GM12878 (cell line): ENCODE measurements at regions not wholly inside any gene's neighbourhood (a gene's known extent, or its start where the extent isn't known, plus 50 kb on each side); places are given as distances from the start of the nearest gene placed in this dataset.

ENCODE experiments used
- ATAC-seq: fragments of 200-7000 bp; cut with Tn5 transposase; 3 replicates; pipeline ENCODE4 v1.9.1; 2020; ENCODE audit warnings: mild to moderate bottlenecking, moderate library complexity
- BruUV-seq: library from RNA; stranded (reverse); fragments of 400-500 nt; replicated peaks from 2 replicates; lab custom pipeline; 2021; lab: Mats Ljungman, UMichigan
- CTCF ChIA-PET: fragments of 300-600 bp; sonication (Branson Sonifier 250); formaldehyde crosslinking; extraction: SDS; loops from one replicate; lab custom pipeline; 2021; ENCODE audit warnings: inconsistent platforms; lab: Yijun Ruan, JAX
- POLR2A ChIA-PET: fragments of 350-600 bp; formaldehyde crosslinking; extraction: SDS; loops from one replicate; lab custom pipeline; 2021; ENCODE audit warnings: inconsistent platforms; lab: Charles Lee
- RAD21 ChIA-PET: fragments of 300-600 bp; sonication (Branson Sonifier 250); formaldehyde crosslinking; loops from one replicate; lab custom pipeline; 2023; ENCODE audit warnings: antibody characterized with exemption; ENCODE audit not compliant: unreplicated experiment; lab: Charles Lee
- SMC1A ChIA-PET: fragments of 300-600 bp; sonication (Branson Sonifier 250); formaldehyde crosslinking; loops from one replicate; lab custom pipeline; 2023; ENCODE audit not compliant: unreplicated experiment, uncharacterized antibody; lab: Charles Lee
- DNase-seq: peaks from one replicate; pipeline ENCODE4 v3.0.0-alpha.2; 2011; ENCODE audit warnings: low read depth, low spot score
- FAIRE-seq: peaks from 3 replicates; lab custom pipeline; 2011; peaks lifted over from hg19 to GRCh38; lab: Jason Lieb, UNC
- H2AFZ ChIP-seq: 2 replicates; pipeline ENCODE4 v1.6.0; 2011; ENCODE audit warnings: low read depth, low read length, control low read depth; ENCODE audit not compliant: control insufficient read depth
- H3K27ac ChIP-seq: 2 replicates; pipeline ENCODE4 v1.5.1; 2011; ENCODE audit warnings: control low read depth; ENCODE audit not compliant: control insufficient read depth, insufficient read depth
- H3K27me3 ChIP-seq, 2 experiments: replicated peaks in 1 of 2; 2 replicates each; pipeline versions ENCODE4 v1.6.0 to v1.6.1; 2011; ENCODE audit warnings: low read length in 1 of 2; ENCODE audit not compliant: control insufficient read depth in 2 of 2, insufficient read depth in 2 of 2
- H3K36me3 ChIP-seq, 2 experiments: 2 replicates each; pipeline ENCODE4 v1.5.1; 2011; ENCODE audit warnings: low read length in 1 of 2; ENCODE audit not compliant: control insufficient read depth in 2 of 2, insufficient read depth in 2 of 2
- H3K4me1 ChIP-seq: 2 replicates; pipeline ENCODE4 v1.6.1; 2011; ENCODE audit warnings: mild to moderate bottlenecking, low read length, moderate library complexity, mixed read lengths; ENCODE audit not compliant: control insufficient read depth, insufficient read depth
- H3K4me2 ChIP-seq: 2 replicates; pipeline ENCODE4 v1.6.0; 2011; ENCODE audit warnings: control low read depth; ENCODE audit not compliant: control insufficient read depth, insufficient read depth
- H3K4me3 ChIP-seq: fragments of 200-600 bp; sonication (generic); 2 replicates; pipeline ENCODE4 v1.5.1; 2016
- H3K79me2 ChIP-seq: 2 replicates; pipeline ENCODE4 v1.6.0; 2011; ENCODE audit warnings: low read length; ENCODE audit not compliant: control insufficient read depth, insufficient read depth
- H3K9ac ChIP-seq: 2 replicates; pipeline ENCODE4 v1.8.0; 2011; ENCODE audit warnings: low read length, control low read depth, mixed read lengths; ENCODE audit not compliant: control insufficient read depth, insufficient read depth
- H3K9me3 ChIP-seq: replicated peaks from 3 replicates; pipeline ENCODE4 v1.5.1; 2011; ENCODE audit warnings: mild to moderate bottlenecking, low read length; ENCODE audit not compliant: control insufficient read depth, insufficient read depth
- H4K20me1 ChIP-seq: 2 replicates; pipeline ENCODE4 v1.6.0; 2011; ENCODE audit not compliant: control insufficient read depth, insufficient read depth
- BACH1 ChIP-seq: fragments of 450-650 bp; IDR thresholded peaks from 2 replicates; pipeline ENCODE4 v1.6.1; 2017; ENCODE audit warnings: mild to moderate bottlenecking, borderline replicate concordance
- BRCA1 ChIP-seq: IDR thresholded peaks from 2 replicates; pipeline ENCODE4 v1.6.1; 2011; ENCODE audit warnings: low read depth, low read length, improper control_type of control experiment
- CBFB ChIP-seq: IDR thresholded peaks from 2 replicates; pipeline ENCODE4 v1.6.1; 2016; ENCODE audit warnings: antibody characterized with exemption, low read depth
- CBX3 ChIP-seq: fragments of 200-600 bp; sonication (generic); IDR thresholded peaks from 2 replicates; pipeline ENCODE4 v1.6.1; 2016; ENCODE audit warnings: low read depth, borderline replicate concordance
- CHD4 ChIP-seq: fragments of 200-600 bp; sonication (generic); IDR thresholded peaks from 2 replicates; pipeline ENCODE4 v1.6.1; 2016; ENCODE audit warnings: mild to moderate bottlenecking
- DPF2 ChIP-seq: fragments of 450-650 bp; IDR thresholded peaks from 2 replicates; pipeline ENCODE4 v1.6.1; 2017; ENCODE audit warnings: mild to moderate bottlenecking
- EGR1 ChIP-seq, 2 experiments: IDR thresholded peaks; 1 replicate in 1 of 2; 2 replicates in 1 of 2; pipeline ENCODE4 v1.6.1; 2011 to 2012; ENCODE audit warnings: low read depth in 2 of 2, low read length in 2 of 2, borderline replicate concordance in 1 of 2, mild to moderate bottlenecking in 1 of 2, moderate library complexity in 1 of 2
- FOXK2 ChIP-seq: fragments of 450-650 bp; IDR thresholded peaks from 2 replicates; pipeline ENCODE4 v1.6.1; 2017; ENCODE audit warnings: mild to moderate bottlenecking, moderate library complexity
- HDAC6 ChIP-seq: fragments of 200-600 bp; sonication (generic); IDR thresholded peaks from one replicate; pipeline ENCODE4 v1.8.0; 2017; ENCODE audit warnings: antibody characterized with exemption; ENCODE audit not compliant: unreplicated experiment
- HDGF ChIP-seq: fragments of 450-650 bp; IDR thresholded peaks from 2 replicates; pipeline ENCODE4 v1.6.1; 2016; ENCODE audit warnings: antibody characterized with exemption
- MYC ChIP-seq: IDR thresholded peaks from 2 replicates; pipeline ENCODE4 v1.6.1; 2011; ENCODE audit warnings: mild to moderate bottlenecking, low read length, moderate library complexity, inconsistent platforms; ENCODE audit not compliant: insufficient read depth, insufficient replicate concordance, insufficient read length, severe bottlenecking
- NR2C1 ChIP-seq: fragments of 450-650 bp; IDR thresholded peaks from 2 replicates; pipeline ENCODE4 v1.6.1; 2017; ENCODE audit warnings: antibody characterized with exemption, mild to moderate bottlenecking, moderate library complexity
- NR2C2 ChIP-seq: IDR thresholded peaks from 2 replicates; pipeline ENCODE4 v1.6.1; 2011; ENCODE audit warnings: borderline replicate concordance, low read depth; ENCODE audit not compliant: control insufficient read depth, insufficient read length
- RAD21 ChIP-seq: IDR thresholded peaks from 2 replicates; pipeline ENCODE4 v1.6.1; 2011; ENCODE audit warnings: mild to moderate bottlenecking, low read depth, low read length, moderate library complexity; ENCODE audit not compliant: insufficient read depth
- RFX5 ChIP-seq: IDR thresholded peaks from 2 replicates; pipeline ENCODE4 v1.6.1; 2011; ENCODE audit warnings: low read depth, low read length, improper control_type of control experiment
- SMAD1 ChIP-seq: fragments of 450-650 bp; IDR thresholded peaks from 2 replicates; pipeline ENCODE4 v1.6.1; 2018; ENCODE audit warnings: mild to moderate bottlenecking, low read depth; ENCODE audit not compliant: partially characterized antibody
- TCF12 ChIP-seq: IDR thresholded peaks from 2 replicates; pipeline ENCODE4 v1.6.1; 2011; ENCODE audit warnings: low read depth, mild to moderate bottlenecking, low read length
- ZBTB40 ChIP-seq: fragments of 450-650 bp; IDR thresholded peaks from 2 replicates; pipeline ENCODE4 v1.6.1; 2016; ENCODE audit warnings: mild to moderate bottlenecking, moderate library complexity, borderline replicate concordance
- ZNF24 ChIP-seq: fragments of 450-650 bp; IDR thresholded peaks from 2 replicates; pipeline ENCODE4 v1.6.1; 2017; ENCODE audit warnings: antibody characterized with exemption, mild to moderate bottlenecking
- ZNF687 ChIP-seq: fragments of 450-650 bp; IDR thresholded peaks from 2 replicates; pipeline ENCODE4 v1.6.1; 2017; ENCODE audit warnings: mild to moderate bottlenecking, moderate library complexity
- WGBS: methylation state at CpG from one replicate; pipeline ENCODE4 v1.1.6; 2016; ENCODE audit warnings: low lambda C conversion rate; ENCODE audit not compliant: insufficient replicate concordance, insufficient coverage; ENCODE audit errors: missing lambda C conversion rate; 5-methylcytosine and 5-hydroxymethylcytosine counted together
- in situ Hi-C: fragments of 300-500 bp; cut with MboI; formaldehyde crosslinking; loops from 9 replicates; pipeline ENCODE4 v1.14.3; 2018; ENCODE audit warnings: mixed read lengths
- intact Hi-C: fragments of 100-400 bp; cut with micrococcal nuclease; formaldehyde crosslinking; loops from one replicate; pipeline ENCODE4 v1.14.2; 2022; ENCODE audit not compliant: unreplicated experiment

- no peaks in the 10 kb centered on the region for H3K9me3 ChIP-seq
- ChIA-PET SMC1A (no interaction called here), RAD21 (no interaction called here), CTCF (interaction anchor here (0.8 kb wide), 1 partner anchor 35 kb away, joined by 3 read pairs; no protein-coding TSS in a partner anchor), POLR2A (no interaction called here)
- no peak for FAIRE-seq
- 37% methylated on average over 7 of the region's 7 CpGs for WGBS
- no peak overlapping the region for H3K4me3 ChIP-seq
- BruUV-seq, result no TSS peak
- TF ChIP-seq ZNF24, result no peak
- TF ChIP-seq ZBTB40, result no peak
- TF ChIP-seq CHD4, result no peak
- no peak for TF ChIP-seq RFX5
- no peak for TF ChIP-seq BACH1
- no peak for TF ChIP-seq SMAD1
- TF ChIP-seq HDAC6, result no peak
- TF ChIP-seq CBX3, result no peak
- TF ChIP-seq TCF12, result no peak
- TF ChIP-seq MYC, result no peak
- no peak for TF ChIP-seq DPF2
- no peak for TF ChIP-seq BRCA1
- TF ChIP-seq CBFB, result no peak
- no peak for TF ChIP-seq ZNF687
- no peak for TF ChIP-seq NR2C1
- TF ChIP-seq RAD21, result no peak
- TF ChIP-seq NR2C2, result no peak
- no peak for TF ChIP-seq FOXK2
- no peak for TF ChIP-seq HDGF
- no peak for TF ChIP-seq EGR1 (IDR thresholded peaks at IDR 0.05; ENCODE audit: borderline replicate concordance in 1 of 2, low read depth in 2 of 2, low read length in 2 of 2)
- no peaks in the 10 kb centered on the region for H3K36me3 ChIP-seq
- DNase-seq, result no peak
- no peak overlapping the region for H3K9ac ChIP-seq
- H3K4me1 ChIP-seq, result no peaks in the 10 kb centered on the region
- in situ Hi-C loops (no loop called here), intact Hi-C loops (no loop called here)
- no peak for ATAC-seq
- H3K4me2 ChIP-seq, result no peak overlapping the region
- no peaks in the 10 kb centered on the region for H3K79me2 ChIP-seq
- H3K27me3 ChIP-seq, result no peaks in the 10 kb centered on the region
- H3K27ac ChIP-seq, result no peak overlapping the region
- H2AFZ ChIP-seq, result no peak overlapping the region
- H4K20me1 ChIP-seq, result no peaks in the 10 kb centered on the region
Measured at GRCh38 chr7:156503196-156503595, 137.4 kb upstream of the RNF32 start.
